Activated naive CD4-positive, alpha-beta T cell treated with anti-CD3 and anti-CD28 coated beads, Interleukin-2, amount 50 U/mL, for 24 hours (primary cell): ENCODE measurements at regions not wholly inside any gene's neighbourhood (a gene's known extent, or its start where the extent isn't known, plus 50 kb on each side); places are given as distances from the start of the nearest gene placed in this dataset.
"Not testable (repeated sequence)": the region's sequence is repeated elsewhere in the genome, so short reads cannot be mapped to it uniquely, and the experiment has no call there.

Experiments
- H3K27ac Mint-ChIP-seq: one replicate; pipeline ENCODE4 v1.8.0; 2021; ENCODE audit warnings: mild to moderate bottlenecking, mixed read lengths
- H3K27me3 Mint-ChIP-seq: one replicate; pipeline ENCODE4 v1.8.0; 2021; ENCODE audit warnings: mixed read lengths
- H3K36me3 Mint-ChIP-seq: one replicate; pipeline ENCODE4 v1.8.0; 2021; ENCODE audit warnings: mixed read lengths
- H3K4me1 Mint-ChIP-seq: one replicate; pipeline ENCODE4 v1.8.0; 2021; ENCODE audit warnings: mixed read lengths
- H3K4me3 Mint-ChIP-seq: one replicate; pipeline ENCODE4 v1.8.0; 2021; ENCODE audit warnings: mild to moderate bottlenecking, mixed read lengths
- H3K9me3 Mint-ChIP-seq: one replicate; pipeline ENCODE4 v1.8.0; 2021; ENCODE audit warnings: mixed read lengths

DNA sequence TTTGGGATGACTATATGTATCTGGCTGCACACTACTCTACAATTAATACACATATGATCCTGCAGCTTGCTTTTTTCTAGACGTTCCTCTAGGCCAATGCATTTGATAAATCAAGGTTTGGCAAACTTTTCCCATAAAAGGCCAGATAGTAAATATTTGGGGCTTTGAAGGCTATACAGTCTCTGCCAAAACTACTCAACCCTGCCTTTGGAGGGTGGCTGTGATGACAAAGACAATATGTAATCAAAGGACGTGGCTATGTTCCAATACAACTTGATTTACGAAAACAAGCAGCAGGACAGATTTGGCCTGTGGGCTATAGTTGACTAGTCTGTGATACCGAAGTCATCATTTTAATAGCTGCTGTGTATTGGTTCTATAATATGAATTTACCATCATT, 181.3 kb upstream of the NBPF12 start:
- H3K9me3 Mint-ChIP-seq, H3K27ac Mint-ChIP-seq, H3K36me3 Mint-ChIP-seq, H3K4me3 Mint-ChIP-seq, H3K27me3 Mint-ChIP-seq, H3K4me1 Mint-ChIP-seq: not testable (repeated sequence)

DNA sequence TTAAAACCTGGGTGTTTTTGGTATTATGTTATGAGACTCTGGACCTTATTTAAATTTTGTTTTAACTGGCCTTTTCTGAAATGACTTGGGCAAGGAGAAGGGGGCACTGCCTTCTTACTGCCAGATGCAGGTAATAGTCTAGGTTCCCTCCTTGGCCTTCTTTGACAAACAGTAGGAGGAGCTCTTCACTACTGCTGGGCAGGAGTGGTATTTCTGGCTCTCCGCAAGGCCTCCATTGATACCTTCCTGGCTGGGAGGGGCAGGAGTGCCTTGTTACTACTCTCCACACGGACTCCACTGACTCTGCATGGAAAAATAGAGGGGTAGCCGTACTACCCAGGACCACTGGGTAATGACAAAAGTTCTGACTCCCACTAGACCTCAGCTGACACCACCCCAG, 189.4 kb upstream of the NBPF12 start:
- H3K4me3 Mint-ChIP-seq, H3K27me3 Mint-ChIP-seq, H3K27ac Mint-ChIP-seq, H3K36me3 Mint-ChIP-seq, H3K4me1 Mint-ChIP-seq, H3K9me3 Mint-ChIP-seq: not testable (repeated sequence)

DNA sequence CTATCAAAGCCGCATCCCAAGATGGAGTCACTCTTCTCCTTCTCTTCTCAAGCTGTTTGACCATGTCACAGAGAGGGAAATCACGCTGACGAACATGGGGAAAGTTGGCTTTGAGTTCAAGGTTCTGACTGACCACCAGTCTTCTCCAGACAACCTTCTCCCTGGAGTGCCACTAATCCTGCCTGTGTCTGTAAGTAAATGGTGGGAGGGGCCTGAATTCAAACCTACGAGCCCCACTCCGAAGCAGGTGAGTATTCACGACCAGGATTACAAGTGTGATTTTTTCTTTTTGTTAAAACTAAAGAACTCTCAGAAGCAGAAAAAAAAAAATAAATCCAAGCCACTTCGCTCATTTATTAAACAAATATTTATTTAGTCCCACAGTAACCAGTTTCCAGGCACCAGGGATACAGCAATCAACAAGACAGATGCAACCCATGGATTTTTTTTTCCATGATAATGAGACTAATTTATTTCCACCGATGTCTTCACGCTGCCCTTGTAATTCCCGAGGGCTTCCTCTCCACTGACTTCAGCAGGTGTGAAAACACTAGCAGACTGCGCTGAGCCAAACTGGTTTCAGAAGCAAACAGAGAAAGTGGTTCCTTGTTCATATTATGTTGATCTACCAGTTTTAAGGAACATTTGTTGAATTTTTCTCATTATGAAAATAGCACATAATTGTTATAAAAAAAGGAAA, 206.0 kb upstream of the NBPF12 start:
- not testable (repeated sequence) for H3K4me1 Mint-ChIP-seq, H3K9me3 Mint-ChIP-seq, H3K36me3 Mint-ChIP-seq, H3K27ac Mint-ChIP-seq, H3K27me3 Mint-ChIP-seq, H3K4me3 Mint-ChIP-seq

DNA sequence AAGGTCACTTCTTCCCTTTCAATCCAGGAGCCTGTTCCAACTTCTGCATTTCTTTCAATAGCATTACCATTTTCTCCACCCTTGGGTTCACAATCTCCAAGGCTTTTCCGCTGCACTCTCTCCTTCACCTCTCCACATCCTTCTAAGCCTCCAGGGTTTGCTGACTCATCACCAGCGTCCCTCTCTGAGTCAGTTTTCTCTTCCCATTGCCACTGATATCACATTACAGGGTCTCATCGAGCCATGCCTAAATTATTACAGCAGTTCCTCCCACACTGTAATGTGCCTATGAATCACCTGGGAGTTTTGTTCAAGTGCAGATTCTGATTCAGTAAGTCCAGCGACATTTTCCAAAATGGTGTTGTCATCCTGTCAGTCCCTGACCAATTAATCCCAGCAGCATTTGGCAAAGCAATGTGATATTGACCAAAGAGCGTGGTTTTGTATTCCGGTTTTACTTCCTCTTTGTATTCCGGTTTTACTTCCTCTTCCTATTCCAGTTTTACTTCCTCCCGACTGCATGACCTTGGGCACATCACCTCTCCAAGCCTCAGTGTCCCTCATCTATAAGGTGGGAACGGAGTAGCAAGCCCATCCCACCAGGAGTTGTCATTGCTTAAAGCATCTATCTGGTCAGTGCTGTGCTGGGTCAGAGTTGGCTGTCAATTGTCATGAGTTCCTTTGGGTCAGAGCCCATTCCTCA, 208.3 kb upstream of the NBPF12 start:
- H3K4me3 Mint-ChIP-seq, H3K27ac Mint-ChIP-seq, H3K27me3 Mint-ChIP-seq, H3K9me3 Mint-ChIP-seq, H3K4me1 Mint-ChIP-seq, H3K36me3 Mint-ChIP-seq: not testable (repeated sequence)

DNA sequence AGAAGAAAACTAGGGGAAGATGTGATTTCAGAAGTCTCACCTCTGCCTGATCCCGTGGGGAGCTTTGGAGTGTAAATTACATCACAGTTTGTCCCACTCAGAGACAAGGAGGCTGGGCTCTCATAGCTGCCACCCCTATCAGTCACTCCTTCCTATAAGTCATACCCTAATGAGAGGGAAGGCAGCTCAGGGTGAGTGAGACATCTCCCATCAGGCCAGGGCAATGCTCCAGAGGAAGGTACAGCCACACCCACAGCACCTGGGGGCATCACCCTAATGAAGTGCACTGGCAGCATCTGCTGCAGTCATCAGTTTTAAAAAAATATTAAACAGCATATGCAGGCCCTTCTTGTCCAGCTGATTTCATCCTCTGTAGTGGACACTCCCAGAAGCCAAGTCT, 223.1 kb upstream of the NBPF12 start:
- not testable (repeated sequence) for H3K4me1 Mint-ChIP-seq, H3K4me3 Mint-ChIP-seq, H3K9me3 Mint-ChIP-seq, H3K36me3 Mint-ChIP-seq, H3K27me3 Mint-ChIP-seq, H3K27ac Mint-ChIP-seq

DNA sequence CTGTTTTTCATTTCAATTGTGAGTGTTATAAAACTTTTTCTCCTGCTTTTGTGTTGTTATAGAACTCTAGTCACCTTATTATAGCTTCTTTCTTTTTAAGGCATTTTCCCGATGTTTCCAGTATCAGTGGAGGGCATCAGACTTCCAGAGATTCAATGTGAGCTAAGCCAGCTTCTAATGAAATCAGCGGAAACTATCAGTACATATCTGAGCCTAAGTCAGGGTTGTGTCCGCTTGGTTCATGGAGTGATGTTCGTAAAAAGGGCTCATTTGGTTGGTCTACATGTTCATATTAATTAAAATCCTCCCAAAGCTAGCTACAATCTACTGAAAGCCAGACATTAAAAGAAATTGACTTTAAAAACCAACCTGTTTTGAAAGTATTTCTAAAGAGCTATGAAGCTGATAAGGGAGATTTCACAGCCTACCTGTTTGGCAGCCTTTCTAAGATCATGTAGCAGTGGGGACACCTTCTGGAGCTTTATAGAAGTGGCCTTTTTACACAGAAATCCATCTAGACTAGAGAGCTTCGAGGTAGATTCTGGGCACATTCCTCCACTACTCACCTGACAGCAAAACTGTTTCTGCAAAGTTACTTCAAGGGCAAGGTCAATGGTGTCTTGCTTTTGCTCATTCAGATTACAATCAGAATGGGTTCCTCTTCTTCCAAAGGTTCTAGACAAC, 227.1 kb upstream of the NBPF12 start:
- H3K36me3 Mint-ChIP-seq, H3K27ac Mint-ChIP-seq, H3K27me3 Mint-ChIP-seq: not testable (repeated sequence)

DNA sequence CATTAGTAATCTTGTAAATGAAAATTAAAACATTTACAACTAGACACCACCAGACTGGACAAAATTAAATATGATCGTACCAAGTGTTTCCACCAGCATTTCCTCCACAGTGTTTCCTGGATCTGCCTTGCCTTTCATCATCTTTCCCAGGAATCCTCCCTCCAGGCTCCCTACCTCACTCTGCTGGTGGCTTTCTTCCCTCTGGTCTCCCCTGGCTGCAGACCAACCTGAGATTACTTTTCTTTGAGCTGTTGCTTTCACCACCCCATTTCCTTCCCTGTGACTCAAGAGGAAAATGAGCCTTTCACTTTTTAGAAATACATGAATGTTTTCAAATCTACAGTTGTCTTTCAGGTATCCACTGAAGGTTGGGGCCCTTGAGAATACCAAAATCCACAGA, 228.8 kb upstream of the NBPF12 start:
- H3K4me3 Mint-ChIP-seq, H3K27me3 Mint-ChIP-seq, H3K4me1 Mint-ChIP-seq, H3K36me3 Mint-ChIP-seq, H3K9me3 Mint-ChIP-seq, H3K27ac Mint-ChIP-seq: not testable (repeated sequence)

More for the DNA sequence above, 227.1 kb upstream of the NBPF12 start:
- H3K9me3 Mint-ChIP-seq, H3K4me1 Mint-ChIP-seq, H3K4me3 Mint-ChIP-seq: not testable (repeated sequence)

DNA sequence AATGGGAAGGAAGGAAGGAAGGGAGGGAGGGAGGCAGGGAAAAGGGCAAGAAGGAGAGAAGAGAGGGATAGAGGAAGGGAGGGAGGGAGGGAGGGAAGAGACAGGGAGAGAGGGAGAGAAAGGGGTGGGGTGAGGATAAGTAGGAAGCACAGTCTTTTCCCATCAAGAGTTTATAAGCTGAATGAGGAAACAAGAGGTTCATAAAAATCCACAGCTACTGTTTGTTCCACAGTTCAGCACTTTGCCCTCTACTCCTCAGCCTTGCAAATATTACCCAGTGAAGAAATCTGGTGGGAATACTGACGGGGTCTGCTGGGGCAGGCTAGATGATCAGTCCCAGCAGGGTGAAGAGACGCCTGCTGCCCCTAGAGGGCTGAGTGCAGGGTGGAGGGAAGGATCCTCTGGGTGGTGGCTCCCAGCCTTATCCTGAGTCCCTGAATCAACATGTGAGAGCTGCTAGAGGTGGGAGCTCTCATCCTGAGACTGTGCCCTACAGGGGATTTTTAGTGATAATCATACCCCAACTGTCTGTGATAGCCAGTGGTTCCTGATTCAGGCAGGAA, 233.9 kb upstream of the NBPF12 start:
- not testable (repeated sequence) for H3K4me1 Mint-ChIP-seq, H3K27ac Mint-ChIP-seq, H3K4me3 Mint-ChIP-seq, H3K27me3 Mint-ChIP-seq, H3K36me3 Mint-ChIP-seq, H3K9me3 Mint-ChIP-seq

DNA sequence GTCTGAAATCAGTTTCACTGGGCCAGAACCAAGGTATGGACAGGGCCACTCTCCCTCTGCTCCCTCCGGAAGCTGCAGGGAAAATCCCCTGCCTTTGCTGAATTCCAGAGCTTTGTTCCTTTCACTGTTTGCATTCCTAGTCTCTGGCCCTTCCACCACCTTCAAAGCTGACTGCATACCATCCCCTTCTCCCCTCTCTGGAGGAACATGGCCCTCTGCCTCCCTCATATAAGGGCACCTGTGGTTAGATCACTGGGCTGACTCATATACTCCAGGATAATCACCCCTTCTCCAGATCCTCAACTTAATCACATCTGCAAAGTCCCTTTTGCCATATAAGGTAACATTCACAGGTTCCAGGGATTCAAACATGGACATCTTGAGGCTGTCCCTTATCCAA, 236.8 kb upstream of the NBPF12 start:
- H3K27ac Mint-ChIP-seq, H3K27me3 Mint-ChIP-seq, H3K9me3 Mint-ChIP-seq, H3K4me1 Mint-ChIP-seq, H3K4me3 Mint-ChIP-seq, H3K36me3 Mint-ChIP-seq: not testable (repeated sequence)

DNA sequence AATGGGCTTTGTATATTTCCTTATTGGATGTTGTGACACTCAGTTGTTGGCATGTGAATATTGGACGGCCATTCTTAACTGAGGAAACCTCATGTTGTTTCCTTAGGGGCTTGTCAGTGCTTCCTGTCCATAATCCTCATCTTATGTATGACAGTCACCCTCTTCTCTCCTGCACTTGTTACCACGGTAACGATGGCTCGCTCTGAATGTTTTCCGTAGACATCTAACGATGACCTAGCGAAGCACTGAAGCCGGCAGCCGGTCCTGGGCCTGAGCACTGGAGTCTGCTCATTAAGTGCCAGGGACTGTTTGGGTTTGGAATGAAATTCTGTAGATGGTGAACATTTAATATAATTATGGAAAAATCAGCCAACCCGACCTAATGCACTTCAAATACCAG, 242.7 kb upstream of the NBPF12 start:
- H3K27me3 Mint-ChIP-seq, H3K4me1 Mint-ChIP-seq, H3K36me3 Mint-ChIP-seq, H3K27ac Mint-ChIP-seq, H3K4me3 Mint-ChIP-seq, H3K9me3 Mint-ChIP-seq: not testable (repeated sequence)

DNA sequence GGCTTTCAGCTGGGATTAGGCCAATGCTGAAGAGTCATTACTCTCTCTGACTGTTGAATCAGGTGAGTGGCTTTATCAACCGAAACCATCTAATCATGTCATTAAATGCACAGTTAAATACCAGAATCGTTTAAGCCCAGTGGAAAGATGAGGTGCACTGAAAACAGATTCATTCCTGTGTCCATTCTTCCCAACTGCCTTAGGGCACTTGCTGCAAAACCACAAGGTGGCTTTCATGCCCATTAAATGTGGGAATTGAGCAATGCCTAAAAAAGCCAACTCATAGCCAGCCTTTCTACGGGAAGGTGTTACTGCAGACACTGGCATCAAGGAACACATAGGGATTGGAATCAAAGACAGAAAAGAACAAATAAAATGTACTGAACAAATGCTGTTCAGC, 246.3 kb upstream of the NBPF12 start:
- not testable (repeated sequence) for H3K9me3 Mint-ChIP-seq, H3K27ac Mint-ChIP-seq, H3K4me3 Mint-ChIP-seq, H3K36me3 Mint-ChIP-seq, H3K4me1 Mint-ChIP-seq, H3K27me3 Mint-ChIP-seq

DNA sequence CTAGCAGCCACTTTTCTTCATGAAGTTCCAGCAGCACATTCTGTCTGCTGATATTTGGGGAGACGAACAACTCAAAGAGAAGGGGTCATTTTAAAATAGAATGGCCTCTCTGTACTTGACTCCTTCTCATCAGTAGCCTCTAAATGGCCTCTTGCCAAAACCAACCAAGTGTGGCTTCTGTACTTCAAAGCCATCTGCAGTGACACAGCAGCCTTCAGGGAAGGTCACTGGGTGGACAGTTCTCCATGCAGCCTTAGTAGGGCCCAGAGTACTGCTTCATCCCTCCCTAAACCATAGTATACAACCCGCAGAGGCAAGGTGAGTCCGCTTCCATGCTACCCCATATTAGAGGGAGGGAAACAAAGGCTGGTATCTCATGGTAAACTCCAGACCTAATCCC, 249.2 kb upstream of the NBPF12 start:
- not testable (repeated sequence) for H3K9me3 Mint-ChIP-seq, H3K4me1 Mint-ChIP-seq, H3K27ac Mint-ChIP-seq, H3K36me3 Mint-ChIP-seq, H3K27me3 Mint-ChIP-seq, H3K4me3 Mint-ChIP-seq

DNA sequence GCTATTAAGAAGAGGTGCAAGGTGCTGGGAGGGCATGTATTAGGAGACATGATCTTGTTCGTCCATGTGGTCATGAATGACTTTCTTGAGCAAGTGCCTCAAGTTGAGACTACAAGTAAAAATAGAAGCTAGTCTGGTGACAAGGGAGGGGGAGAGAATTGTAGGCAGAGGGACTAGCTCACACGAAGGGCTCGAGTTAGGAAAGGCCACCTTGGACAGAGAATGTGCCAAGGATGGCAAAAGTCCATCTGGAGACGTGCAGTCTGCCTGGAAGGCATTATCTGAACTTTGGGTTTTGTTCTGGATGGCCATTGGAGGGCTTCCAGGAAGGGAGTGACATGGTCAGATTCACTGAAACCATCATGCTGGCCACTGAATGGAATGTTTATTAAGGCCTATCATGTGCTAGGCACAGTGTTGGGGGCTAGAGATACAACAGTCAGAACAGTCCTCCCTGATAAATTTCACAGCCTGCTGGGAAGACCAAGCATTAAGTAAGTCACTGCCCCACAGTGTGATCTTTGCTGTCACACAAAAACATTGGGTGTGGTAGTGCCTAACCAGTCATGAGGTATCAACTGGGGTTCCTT, 251.3 kb upstream of the NBPF12 start:
- H3K4me3 Mint-ChIP-seq, H3K36me3 Mint-ChIP-seq, H3K27ac Mint-ChIP-seq, H3K27me3 Mint-ChIP-seq, H3K9me3 Mint-ChIP-seq, H3K4me1 Mint-ChIP-seq: not testable (repeated sequence)

DNA sequence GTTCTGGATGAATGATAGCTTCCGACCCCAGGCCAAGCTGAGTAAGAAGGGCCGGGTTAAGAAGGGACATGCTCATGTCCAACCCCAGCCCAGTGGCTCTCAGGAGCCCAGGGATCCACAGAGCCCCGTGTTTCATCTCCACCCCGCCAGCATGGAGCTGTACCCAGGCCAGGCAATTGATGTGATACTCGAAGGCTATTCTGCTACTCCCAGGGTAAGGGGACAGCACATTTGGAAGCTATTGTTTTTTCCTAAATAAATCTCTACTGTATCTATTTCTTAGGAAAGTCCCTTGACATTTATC, 255.0 kb upstream of the NBPF12 start:
- not testable (repeated sequence) for H3K27me3 Mint-ChIP-seq, H3K36me3 Mint-ChIP-seq, H3K4me3 Mint-ChIP-seq, H3K4me1 Mint-ChIP-seq, H3K27ac Mint-ChIP-seq, H3K9me3 Mint-ChIP-seq

DNA sequence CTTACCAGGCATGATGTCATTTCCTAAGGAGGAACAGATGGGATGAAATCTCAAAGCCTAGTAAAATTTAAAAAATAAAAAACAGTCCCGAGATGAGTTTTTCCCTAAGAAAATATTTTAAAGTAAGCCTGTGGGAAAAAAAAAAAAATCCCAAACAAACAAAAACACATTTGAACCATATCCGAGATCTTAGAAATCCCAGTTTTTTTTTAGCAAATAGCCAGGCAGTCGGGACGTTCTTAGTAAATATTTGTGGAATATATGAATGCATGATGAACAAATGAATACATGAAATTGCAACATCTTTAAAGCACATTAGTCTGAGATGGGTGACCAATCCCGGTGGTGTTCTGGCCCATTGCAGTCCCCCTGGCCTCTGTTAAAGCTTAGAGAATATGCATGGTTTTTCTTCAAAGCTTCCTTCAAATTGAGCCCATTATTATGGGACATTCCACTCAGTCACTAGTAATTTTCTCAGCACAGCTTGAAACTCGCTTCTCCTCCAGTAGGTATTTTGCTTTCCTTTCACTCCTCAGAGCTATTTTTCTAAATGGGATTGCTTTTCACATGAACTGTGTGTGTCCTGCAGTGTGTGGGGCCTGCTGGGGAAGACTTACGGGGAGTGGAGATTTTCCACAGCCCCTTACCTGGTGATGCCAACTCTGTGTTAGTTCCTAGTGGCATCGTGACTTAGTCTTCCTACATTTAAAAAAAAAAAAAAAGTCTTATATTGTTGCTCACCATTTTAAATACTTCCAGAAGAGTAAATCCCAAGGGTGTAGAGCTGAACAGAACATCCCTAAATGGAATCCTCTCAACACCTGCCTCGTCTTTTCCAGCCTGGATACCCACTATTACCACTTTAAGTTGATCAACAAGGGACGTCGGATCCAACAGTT, 255.6 kb upstream of the NBPF12 start:
- not testable (repeated sequence) for H3K9me3 Mint-ChIP-seq, H3K27ac Mint-ChIP-seq, H3K36me3 Mint-ChIP-seq, H3K4me3 Mint-ChIP-seq, H3K4me1 Mint-ChIP-seq, H3K27me3 Mint-ChIP-seq
